ENCODE measurements at regions not wholly inside any gene's neighbourhood (a gene's known extent, or its start where the extent isn't known, plus 50 kb on each side); places are given as distances from the start of the nearest gene placed in this dataset.

GRCh38 chr10:117662751-117663540 lies 120.4 kb downstream of the EMX2 start:
- ChIA-PET CTCF (no interaction called here), POLR2A (no interaction called here)
- Histone ChIP-seq H4K20me1 (replicated peaks; ENCODE audit: control insufficient read depth, extremely low read depth, insufficient read depth, low read length) (no peaks in the 10 kb centered on the region), H3K9me1 (replicated peaks; ENCODE audit: control insufficient read depth, extremely low read depth, insufficient read depth, low read length) (no peaks in the 10 kb centered on the region), H3K9ac (replicated peaks; ENCODE audit: extremely low read depth, insufficient read depth, low read length) (no peak overlapping the region), H3K36me3 (ENCODE audit: control insufficient read depth in 2 of 2, extremely low read depth in 1 of 2, insufficient read depth in 2 of 2, low read length in 2 of 2) (no peaks in the 10 kb centered on the region), H3K27me3 (ENCODE audit: control insufficient read depth in 2 of 2, insufficient read depth in 2 of 2, low read length in 2 of 2) (no peaks in the 10 kb centered on the region), H3K27ac (ENCODE audit: insufficient read depth, low read depth, low read length) (no peak overlapping the region), H3K4me1 (ENCODE audit: control insufficient read depth, extremely low read depth, insufficient read depth, low read length) (no peaks in the 10 kb centered on the region), H2AFZ (ENCODE audit: low read depth, low read length) (no peak overlapping the region), H3K4me2 (ENCODE audit: insufficient read depth, low read length) (no peak overlapping the region), H3K9me3 (replicated peaks; ENCODE audit: control insufficient read depth, insufficient read depth, low read length) (no peaks in the 10 kb centered on the region), H3K4me3 (replicated peaks in 1 of 3; ENCODE audit: insufficient read depth in 1 of 3, low read depth in 1 of 3, low read length in 3 of 3) (no peak overlapping the region), H3K79me2 (ENCODE audit: control insufficient read depth, insufficient read depth, low read length) (no peaks in the 10 kb centered on the region)
- FAIRE-seq (no peak), DNase-seq (ENCODE audit: low read depth, low spot score) (no peak)
- no peak for TF ChIP-seq MAX (IDR thresholded peaks at IDR 0.05; ENCODE audit: insufficient read depth, insufficient read length)
- no peak for TF ChIP-seq POLR2AphosphoS5 (IDR thresholded peaks at IDR 0.05; ENCODE audit: insufficient read depth, low read depth, low read length)
- no peak for TF ChIP-seq FOS (IDR thresholded peaks at IDR 0.05; ENCODE audit: borderline replicate concordance, insufficient read depth, low read length)
- no peak for TF ChIP-seq CTCF (IDR thresholded peaks at IDR 0.05; ENCODE audit: extremely low read depth in 1 of 2, insufficient read depth in 1 of 2, low read depth in 1 of 2, low read length in 2 of 2)
- TF ChIP-seq POLR2A (IDR thresholded peaks at IDR 0.05; ENCODE audit: low read depth, low read length): no peak
- TF ChIP-seq JUN (IDR thresholded peaks at IDR 0.05; ENCODE audit: borderline replicate concordance, insufficient read depth, insufficient read length, low read depth): no peak
- dilution Hi-C loops (cut with MboI; ENCODE audit: extremely low pct_ligation_motif_present, low sequenced_read_pairs) (no loop called here), intact Hi-C loops (cut with micrococcal nuclease) (no loop called here)
- BruUV-seq (replicated peaks): no TSS peak

All from endothelial cell of umbilical vein (primary cell).